Mesendoderm (in vitro differentiated cells): ENCODE measurements at regions not wholly inside any gene's neighbourhood (a gene's known extent, or its start where the extent isn't known, plus 50 kb on each side); places are given as distances from the start of the nearest gene placed in this dataset.
A peak's percentile ranks its signal among the peaks of the same experiment; 100 is the strongest.

Experiments
- DNase-seq: peaks from one replicate; pipeline ENCODE4 v3.0.0; 2013
- H2AK5ac ChIP-seq: 2 replicates; pipeline ENCODE4 v1.6.1; 2013; ENCODE audit warnings: low read length, inconsistent platforms
- H2BK120ac ChIP-seq: 2 replicates; pipeline ENCODE4 v1.6.1; 2013; ENCODE audit warnings: low read depth, mild to moderate bottlenecking, low read length, moderate library complexity, mixed read lengths
- H2BK15ac ChIP-seq: replicated peaks from 2 replicates; pipeline ENCODE4 v1.6.1; 2013; ENCODE audit warnings: low read depth, mild to moderate bottlenecking, moderate library complexity
- H2BK5ac ChIP-seq: 2 replicates; pipeline ENCODE4 v1.6.1; 2013; ENCODE audit warnings: low read length, inconsistent platforms
- H3K18ac ChIP-seq: 2 replicates; pipeline ENCODE4 v1.6.1; 2013; ENCODE audit warnings: mild to moderate bottlenecking, low read length, mixed read lengths
- H3K23ac ChIP-seq: one replicate; pipeline ENCODE4 v1.6.1; 2013; ENCODE audit warnings: low read length
- H3K27ac ChIP-seq: 2 replicates; pipeline ENCODE4 v1.5.1; 2013; ENCODE audit warnings: low read depth, mild to moderate bottlenecking, inconsistent platforms, low read length, moderate library complexity
- H3K27me3 ChIP-seq: 2 replicates; pipeline ENCODE4 v1.6.1; 2013; ENCODE audit warnings: low read length, control low read depth, mild to moderate bottlenecking, inconsistent platforms; ENCODE audit not compliant: insufficient read depth, poor library complexity
- H3K36me3 ChIP-seq: 2 replicates; pipeline ENCODE4 v1.6.1; 2013; ENCODE audit warnings: low read length, inconsistent platforms; ENCODE audit not compliant: control insufficient read depth, insufficient read depth
- H3K4ac ChIP-seq: one replicate; pipeline ENCODE4 v1.6.1; 2013; ENCODE audit warnings: low read depth, mild to moderate bottlenecking, low read length, moderate library complexity
- H3K4me1 ChIP-seq: 2 replicates; pipeline ENCODE4 v1.6.1; 2013; ENCODE audit warnings: low read depth, low read length, inconsistent platforms; ENCODE audit not compliant: control insufficient read depth
- H3K4me2 ChIP-seq: 2 replicates; pipeline ENCODE4 v1.6.1; 2013; ENCODE audit warnings: low read length
- H3K4me3 ChIP-seq: 2 replicates; pipeline ENCODE4 v1.5.1; 2013; ENCODE audit warnings: mild to moderate bottlenecking, low read length
- H3K56ac ChIP-seq: one replicate; pipeline ENCODE4 v1.6.1; 2013; ENCODE audit warnings: low read length
- H3K79me1 ChIP-seq: 2 replicates; pipeline ENCODE4 v1.6.1; 2013; ENCODE audit warnings: low read length, inconsistent platforms
- H3K79me2 ChIP-seq: 2 replicates; pipeline ENCODE4 v1.6.1; 2013; ENCODE audit warnings: mild to moderate bottlenecking, low read length; ENCODE audit not compliant: control insufficient read depth, insufficient read depth
- H3K9ac ChIP-seq: 2 replicates; pipeline ENCODE4 v1.6.1; 2013; ENCODE audit warnings: low read length, inconsistent platforms
- H4K5ac ChIP-seq: one replicate; pipeline ENCODE4 v1.6.1; 2013; ENCODE audit warnings: low read length
- H4K8ac ChIP-seq: one replicate; pipeline ENCODE4 v1.6.1; 2013; ENCODE audit warnings: low read depth, mild to moderate bottlenecking, control low read depth, low read length, moderate library complexity
- WGBS: extraction: QIAGEN DNeasy Blood & Tissue Kit; methylation state at CpG from one replicate; pipeline ENCODE4 v1.1.7; 2013; ENCODE audit warnings: low lambda C conversion rate, missing lambda C conversion rate; ENCODE audit not compliant: insufficient coverage; ENCODE audit errors: extremely low coverage; 5-methylcytosine and 5-hydroxymethylcytosine counted together

GRCh38 chr20:55014766-55015165 lies 539.4 kb downstream of the DOK5 start:
- no peak overlapping the region for H4K8ac ChIP-seq
- H2BK5ac ChIP-seq: no peak overlapping the region
- no peak overlapping the region for H4K5ac ChIP-seq
- no peaks in the 10 kb centered on the region for H3K79me1 ChIP-seq
- no peak overlapping the region for H3K27ac ChIP-seq
- H3K23ac ChIP-seq: no peak overlapping the region
- H3K4me3 ChIP-seq: no peak overlapping the region
- DNase-seq: no peak
- no peaks in the 10 kb centered on the region for H3K27me3 ChIP-seq
- no peak overlapping the region for H3K4me2 ChIP-seq
- no peak overlapping the region for H3K56ac ChIP-seq
- H3K18ac ChIP-seq: no peak overlapping the region
- H2BK120ac ChIP-seq: no peak overlapping the region
- WGBS: no CpG with 5 or more reads among the region's 4 CpGs
- no peak overlapping the region for H3K9ac ChIP-seq
- H3K36me3 ChIP-seq: no peaks in the 10 kb centered on the region
- H3K4me1 ChIP-seq: no peaks in the 10 kb centered on the region
- no peaks in the 10 kb centered on the region for H3K79me2 ChIP-seq
- H2BK15ac ChIP-seq: no peak overlapping the region
- no peak overlapping the region for H3K4ac ChIP-seq
- H2AK5ac ChIP-seq: no peak overlapping the region

DNA sequence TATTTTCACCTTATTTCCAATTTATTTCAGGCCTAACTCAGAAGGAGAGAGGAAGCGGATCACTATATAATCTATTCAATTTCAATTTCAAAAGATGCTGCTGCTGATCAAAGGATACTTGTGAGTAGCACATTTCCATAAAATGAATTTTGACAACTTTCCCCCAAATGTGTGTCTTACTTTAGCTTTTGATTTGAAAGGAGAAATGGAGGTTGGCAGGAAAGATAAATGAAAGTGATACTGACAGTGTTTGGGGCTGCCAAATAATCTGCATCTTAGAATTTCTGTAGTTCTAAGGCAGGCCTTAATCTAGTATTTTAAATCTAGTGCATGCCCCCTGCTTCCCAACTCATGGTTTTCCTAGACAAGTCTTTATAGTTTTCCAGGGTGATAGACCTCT lies 535.4 kb downstream of the DOK5 start:
- Histone ChIP-seq H2BK120ac (no peak overlapping the region), H3K79me1 (no peaks in the 10 kb centered on the region), H4K8ac (no peak overlapping the region), H3K9ac (no peak overlapping the region), H2BK5ac (no peak overlapping the region), H3K36me3 (no peaks in the 10 kb centered on the region), H3K4me3 (no peak overlapping the region), H3K4me2 (no peak overlapping the region), H3K56ac (no peak overlapping the region), H4K5ac (no peak overlapping the region), H3K18ac (no peak overlapping the region), H3K23ac (no peak overlapping the region), H3K27me3 (no peaks in the 10 kb centered on the region), H3K4me1 (no peaks in the 10 kb centered on the region), H3K27ac (no peak overlapping the region), H3K79me2 (no peaks in the 10 kb centered on the region), H3K4ac (no peak overlapping the region), H2BK15ac (no peak overlapping the region), H2AK5ac (no peak overlapping the region)
- WGBS: no CpG with 5 or more reads among the region's 1 CpG
- no peak for DNase-seq

DNA sequence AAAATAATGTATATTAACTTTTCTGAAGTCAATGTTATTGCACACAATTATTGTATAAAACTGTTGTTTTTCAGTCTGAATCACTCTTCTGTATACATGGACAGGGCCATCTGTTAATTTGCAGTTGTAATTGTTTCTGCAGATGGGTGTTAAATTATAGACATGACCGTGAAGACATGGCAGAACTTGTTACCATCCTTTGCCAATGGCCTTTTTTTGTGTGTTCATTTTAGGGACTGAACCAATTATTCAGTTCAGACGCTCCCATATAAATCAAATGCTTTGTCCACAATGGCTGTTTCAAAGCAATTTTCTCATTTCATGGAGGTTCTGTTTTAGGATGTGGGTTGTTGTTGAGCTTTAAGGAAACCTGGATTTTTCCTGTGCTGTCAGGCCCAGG lies 533.7 kb downstream of the DOK5 start:
- Histone ChIP-seq H3K56ac (no peak overlapping the region), H2BK5ac (no peak overlapping the region), H3K4me1 (no peaks in the 10 kb centered on the region), H3K9ac (no peak overlapping the region), H3K36me3 (no peaks in the 10 kb centered on the region), H3K79me1 (no peaks in the 10 kb centered on the region), H2BK120ac (no peak overlapping the region), H3K27me3 (no peaks in the 10 kb centered on the region), H2BK15ac (no peak overlapping the region), H4K5ac (no peak overlapping the region), H3K18ac (no peak overlapping the region), H3K4me2 (no peak overlapping the region), H2AK5ac (no peak overlapping the region), H3K4ac (no peak overlapping the region), H3K23ac (no peak overlapping the region), H4K8ac (no peak overlapping the region), H3K27ac (no peak overlapping the region), H3K79me2 (no peaks in the 10 kb centered on the region), H3K4me3 (no peak overlapping the region)
- no peak for DNase-seq
- WGBS: no CpG with 5 or more reads among the region's 2 CpGs

DNA sequence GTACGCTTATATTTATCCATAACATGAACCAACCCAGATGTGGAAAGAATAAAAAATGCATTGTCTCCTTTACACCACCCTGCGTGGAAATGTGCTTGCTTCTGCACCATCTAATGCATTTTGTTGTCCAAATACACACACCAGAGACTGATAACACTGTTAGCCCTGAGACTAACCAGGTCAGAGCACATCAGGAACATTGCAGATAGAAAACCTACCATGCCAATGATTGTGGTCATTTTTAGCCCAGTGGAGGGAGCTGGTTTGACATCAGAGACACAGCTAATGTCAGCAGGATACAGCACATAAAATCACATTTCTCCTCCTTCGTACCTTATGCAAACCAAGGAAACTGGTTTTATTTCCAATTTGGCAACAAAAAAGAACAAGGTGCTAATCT lies 528.7 kb downstream of the DOK5 start:
- H3K79me2 ChIP-seq: no peaks in the 10 kb centered on the region
- no peak overlapping the region for H3K4me2 ChIP-seq
- no peak overlapping the region for H3K4ac ChIP-seq
- no CpG with 5 or more reads among the region's 3 CpGs for WGBS
- H3K56ac ChIP-seq: no peak overlapping the region
- H3K27me3 ChIP-seq: no peaks in the 10 kb centered on the region
- no peak overlapping the region for H2BK5ac ChIP-seq
- H3K27ac ChIP-seq: no peak overlapping the region
- DNase-seq: peak; percentile 6
- H2AK5ac ChIP-seq: no peak overlapping the region
- no peak overlapping the region for H2BK15ac ChIP-seq
- no peak overlapping the region for H3K4me3 ChIP-seq
- H2BK120ac ChIP-seq: no peak overlapping the region
- no peaks in the 10 kb centered on the region for H3K36me3 ChIP-seq
- H4K5ac ChIP-seq: no peak overlapping the region
- H3K23ac ChIP-seq: no peak overlapping the region
- H3K79me1 ChIP-seq: no peaks in the 10 kb centered on the region
- no peaks in the 10 kb centered on the region for H3K4me1 ChIP-seq
- H3K18ac ChIP-seq: no peak overlapping the region
- no peak overlapping the region for H3K9ac ChIP-seq
- H4K8ac ChIP-seq: no peak overlapping the region

- no peak overlapping the region for H3K4ac ChIP-seq
- no peaks in the 10 kb centered on the region for H3K79me1 ChIP-seq
- H3K23ac ChIP-seq: no peak overlapping the region
- H2BK5ac ChIP-seq: no peak overlapping the region
- WGBS: no CpG with 5 or more reads among the region's 5 CpGs
- DNase-seq: peak; percentile 14
- no peak overlapping the region for H3K9ac ChIP-seq
- H3K4me3 ChIP-seq: no peak overlapping the region
- no peak overlapping the region for H2AK5ac ChIP-seq
- H3K79me2 ChIP-seq: no peaks in the 10 kb centered on the region
- H3K4me2 ChIP-seq: no peak overlapping the region
- no peak overlapping the region for H3K18ac ChIP-seq
- H4K5ac ChIP-seq: no peak overlapping the region
- H2BK120ac ChIP-seq: no peak overlapping the region
- no peak overlapping the region for H4K8ac ChIP-seq
- H3K27ac ChIP-seq: no peak overlapping the region
- H3K4me1 ChIP-seq: no peaks in the 10 kb centered on the region
- H3K27me3 ChIP-seq: no peaks in the 10 kb centered on the region
- H3K36me3 ChIP-seq: no peaks in the 10 kb centered on the region
- H2BK15ac ChIP-seq: no peak overlapping the region
- no peak overlapping the region for H3K56ac ChIP-seq
These were observed 520.2 kb downstream of the DOK5 start for GRCh38 chr20:54995553-54995952.

DNA sequence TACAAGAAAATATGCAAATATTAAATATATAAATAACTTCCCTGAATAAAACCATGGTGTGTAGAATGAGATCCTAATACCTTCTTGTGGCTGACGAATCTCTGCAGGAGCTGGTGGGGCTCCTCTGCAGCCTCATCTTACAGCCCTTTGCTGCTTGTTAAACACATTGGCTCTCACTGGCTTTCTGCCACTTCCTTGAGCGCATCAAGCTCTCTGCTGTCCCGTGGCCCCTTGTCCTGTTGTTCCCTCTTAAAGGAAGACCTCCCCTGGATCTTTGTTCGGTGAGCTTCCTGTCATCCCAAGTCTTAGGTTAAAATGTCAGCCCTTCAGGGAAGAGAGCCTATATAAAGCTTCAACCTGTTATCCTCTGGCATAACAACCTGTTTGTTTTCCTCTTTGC lies 519.6 kb downstream of the DOK5 start:
- Histone ChIP-seq H2BK5ac (no peak overlapping the region), H3K36me3 (no peaks in the 10 kb centered on the region), H3K4me3 (no peak overlapping the region), H3K79me1 (no peaks in the 10 kb centered on the region), H3K27me3 (no peaks in the 10 kb centered on the region), H2BK120ac (no peak overlapping the region), H3K4ac (no peak overlapping the region), H4K8ac (no peak overlapping the region), H3K27ac (no peak overlapping the region), H2AK5ac (no peak overlapping the region), H3K79me2 (no peaks in the 10 kb centered on the region), H3K23ac (no peak overlapping the region), H4K5ac (no peak overlapping the region), H3K4me2 (no peak overlapping the region), H3K18ac (no peak overlapping the region), H3K4me1 (no peaks in the 10 kb centered on the region), H3K9ac (no peak overlapping the region), H3K56ac (no peak overlapping the region), H2BK15ac (no peak overlapping the region)
- DNase-seq: peak; percentile 11
- WGBS: no CpG with 5 or more reads among the region's 4 CpGs
